ENCODE measurements at regions not wholly inside any gene's neighbourhood (a gene's known extent, or its start where the extent isn't known, plus 50 kb on each side); places are given as distances from the start of the nearest gene placed in this dataset.

DNA sequence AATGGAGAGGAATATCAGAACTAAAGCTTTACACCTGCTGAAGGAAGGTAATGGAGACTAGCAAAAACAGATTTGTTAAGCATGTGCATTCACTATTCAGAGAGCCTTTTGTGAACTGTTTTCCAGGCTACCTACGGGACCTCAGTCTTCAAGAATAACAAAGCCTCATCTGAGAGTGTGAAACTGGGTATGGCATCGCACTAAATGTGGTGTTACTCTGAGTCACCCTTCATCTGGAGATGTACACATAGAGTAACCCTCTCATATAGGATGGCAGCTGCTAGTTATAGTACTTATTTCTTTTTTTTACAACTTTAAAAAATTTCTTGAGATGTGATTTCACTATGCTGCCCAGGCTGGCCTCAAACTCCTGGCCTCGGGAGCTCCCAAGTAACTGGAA, 306.8 kb downstream of the ZNF608 start:
- Histone ChIP-seq H3K27me3 (ENCODE audit: control insufficient read depth in 2 of 2, insufficient read depth in 2 of 2, low read length in 2 of 2) (no peaks in the 10 kb centered on the region), H3K79me2 (ENCODE audit: control insufficient read depth, insufficient read depth, low read length) (no peaks in the 10 kb centered on the region), H3K36me3 (ENCODE audit: control insufficient read depth in 2 of 2, extremely low read depth in 1 of 2, insufficient read depth in 2 of 2, low read length in 2 of 2) (no peaks in the 10 kb centered on the region), H3K9ac (replicated peaks; ENCODE audit: extremely low read depth, insufficient read depth, low read length) (no peak overlapping the region), H3K9me1 (replicated peaks; ENCODE audit: control insufficient read depth, extremely low read depth, insufficient read depth, low read length) (no peaks in the 10 kb centered on the region), H3K4me2 (ENCODE audit: insufficient read depth, low read length) (no peak overlapping the region), H3K9me3 (replicated peaks; ENCODE audit: control insufficient read depth, insufficient read depth, low read length) (no peaks in the 10 kb centered on the region), H2AFZ (ENCODE audit: low read depth, low read length) (no peak overlapping the region), H3K4me3 (replicated peaks in 1 of 3; ENCODE audit: insufficient read depth in 1 of 3, low read depth in 1 of 3, low read length in 3 of 3) (no peak overlapping the region), H4K20me1 (replicated peaks; ENCODE audit: control insufficient read depth, extremely low read depth, insufficient read depth, low read length) (no peaks in the 10 kb centered on the region), H3K4me1 (ENCODE audit: control insufficient read depth, extremely low read depth, insufficient read depth, low read length) (peaks cover 7% of the 10 kb centered on the region), H3K27ac (ENCODE audit: insufficient read depth, low read depth, low read length) (no peak overlapping the region)
- CTCF ChIA-PET, result interaction anchor here (1.0 kb wide), 1 partner anchor 18 kb away, joined by 3 read pairs; no protein-coding TSS in a partner anchor
- intact Hi-C loops (cut with micrococcal nuclease), result loop anchor here (2.0 to 10.0 kb wide), 5 partner anchors 97 to 745 kb away; no protein-coding TSS in a partner anchor
- dilution Hi-C loops (cut with MboI; ENCODE audit: extremely low pct_ligation_motif_present, low sequenced_read_pairs), result no loop called here
- TF ChIP-seq CTCF (IDR thresholded peaks at IDR 0.05; ENCODE audit: extremely low read depth in 1 of 2, insufficient read depth in 1 of 2, low read depth in 1 of 2, low read length in 2 of 2), result no peak
- no peak for TF ChIP-seq MYC (IDR thresholded peaks at IDR 0.05; ENCODE audit: low read depth, low read length)
- TF ChIP-seq EZH2 (IDR thresholded peaks at IDR 0.05; ENCODE audit: borderline replicate concordance, low read depth, low read length, severe bottlenecking), result no peak
- TF ChIP-seq POLR2A (IDR thresholded peaks at IDR 0.05; ENCODE audit: low read depth, low read length), result no peak
- no peak for TF ChIP-seq POLR2AphosphoS5 (IDR thresholded peaks at IDR 0.05; ENCODE audit: insufficient read depth, low read depth, low read length)
- no peak for TF ChIP-seq FOS (IDR thresholded peaks at IDR 0.05; ENCODE audit: borderline replicate concordance, insufficient read depth, low read length)
- TF ChIP-seq, protein P1, sequence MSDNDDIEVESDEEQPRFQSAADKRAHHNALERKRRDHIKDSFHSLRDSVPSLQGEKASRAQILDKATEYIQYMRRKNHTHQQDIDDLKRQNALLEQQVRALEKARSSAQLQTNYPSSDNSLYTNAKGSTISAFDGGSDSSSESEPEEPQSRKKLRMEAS (IDR thresholded peaks at IDR 0.05; ENCODE audit: insufficient read depth, insufficient read length), result no peak
- no peak for TF ChIP-seq GATA2 (IDR thresholded peaks at IDR 0.05; ENCODE audit: insufficient read depth, insufficient read length, low read depth, low read length)
- no peak for TF ChIP-seq JUN (IDR thresholded peaks at IDR 0.05; ENCODE audit: borderline replicate concordance, insufficient read depth, insufficient read length, low read depth)
- POLR2A ChIA-PET, result no interaction called here
- no TSS peak for BruUV-seq (replicated peaks)
- FAIRE-seq, result no peak
- no peak for DNase-seq (ENCODE audit: low read depth, low spot score)

All from endothelial cell of umbilical vein (primary cell).